ENCODE measurements at regions not wholly inside any gene's neighbourhood (a gene's known extent, or its start where the extent isn't known, plus 50 kb on each side); places are given as distances from the start of the nearest gene placed in this dataset.
"Not testable (repeated sequence)": the region's sequence is repeated elsewhere in the genome, so short reads cannot be mapped to it uniquely, and the experiment has no call there.

DNA sequence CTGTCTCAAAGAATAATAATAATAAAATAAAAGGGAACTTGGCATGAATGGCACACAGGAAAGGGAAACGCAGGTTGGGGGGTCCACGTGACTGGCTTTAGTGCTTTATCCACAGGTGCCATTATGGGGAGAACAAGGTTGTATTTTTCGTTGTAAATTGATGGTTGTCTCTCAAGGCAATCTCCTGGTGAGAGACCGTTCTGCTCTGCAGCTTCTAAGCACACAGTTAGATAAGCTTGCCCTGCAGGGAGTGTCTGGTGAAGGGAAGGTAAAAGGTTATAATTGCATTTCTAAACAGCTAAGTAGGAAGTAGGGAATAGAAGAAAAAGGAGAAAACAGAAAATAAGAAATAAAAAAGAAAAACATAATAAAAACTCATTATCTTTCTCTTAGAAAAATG lies 69.1 kb upstream of the CPSF6 start:
- ATAC-seq (ENCODE audit: low read depth) (no peak), DNase-seq (ENCODE audit: low spot score) (no peak)
- Histone ChIP-seq H3K4me3 (ENCODE audit: severe bottlenecking) (no peak overlapping the region), H3K9me3 (ENCODE audit: severe bottlenecking) (no peaks in the 10 kb centered on the region), H3K36me3 (ENCODE audit: low read depth) (no peaks in the 10 kb centered on the region), H3K27me3 (ENCODE audit: insufficient read depth, poor library complexity, severe bottlenecking) (no peaks in the 10 kb centered on the region), H3K4me1 (ENCODE audit: insufficient read depth, poor library complexity, severe bottlenecking) (no peaks in the 10 kb centered on the region), H3K27ac (ENCODE audit: poor library complexity, severe bottlenecking) (no peak overlapping the region)
- TF ChIP-seq, protein P1, sequence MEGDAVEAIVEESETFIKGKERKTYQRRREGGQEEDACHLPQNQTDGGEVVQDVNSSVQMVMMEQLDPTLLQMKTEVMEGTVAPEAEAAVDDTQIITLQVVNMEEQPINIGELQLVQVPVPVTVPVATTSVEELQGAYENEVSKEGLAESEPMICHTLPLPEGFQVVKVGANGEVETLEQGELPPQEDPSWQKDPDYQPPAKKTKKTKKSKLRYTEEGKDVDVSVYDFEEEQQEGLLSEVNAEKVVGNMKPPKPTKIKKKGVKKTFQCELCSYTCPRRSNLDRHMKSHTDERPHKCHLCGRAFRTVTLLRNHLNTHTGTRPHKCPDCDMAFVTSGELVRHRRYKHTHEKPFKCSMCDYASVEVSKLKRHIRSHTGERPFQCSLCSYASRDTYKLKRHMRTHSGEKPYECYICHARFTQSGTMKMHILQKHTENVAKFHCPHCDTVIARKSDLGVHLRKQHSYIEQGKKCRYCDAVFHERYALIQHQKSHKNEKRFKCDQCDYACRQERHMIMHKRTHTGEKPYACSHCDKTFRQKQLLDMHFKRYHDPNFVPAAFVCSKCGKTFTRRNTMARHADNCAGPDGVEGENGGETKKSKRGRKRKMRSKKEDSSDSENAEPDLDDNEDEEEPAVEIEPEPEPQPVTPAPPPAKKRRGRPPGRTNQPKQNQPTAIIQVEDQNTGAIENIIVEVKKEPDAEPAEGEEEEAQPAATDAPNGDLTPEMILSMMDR (IDR thresholded peaks at IDR 0.05; ENCODE audit: poor library complexity, severe bottlenecking): no peak

DNA sequence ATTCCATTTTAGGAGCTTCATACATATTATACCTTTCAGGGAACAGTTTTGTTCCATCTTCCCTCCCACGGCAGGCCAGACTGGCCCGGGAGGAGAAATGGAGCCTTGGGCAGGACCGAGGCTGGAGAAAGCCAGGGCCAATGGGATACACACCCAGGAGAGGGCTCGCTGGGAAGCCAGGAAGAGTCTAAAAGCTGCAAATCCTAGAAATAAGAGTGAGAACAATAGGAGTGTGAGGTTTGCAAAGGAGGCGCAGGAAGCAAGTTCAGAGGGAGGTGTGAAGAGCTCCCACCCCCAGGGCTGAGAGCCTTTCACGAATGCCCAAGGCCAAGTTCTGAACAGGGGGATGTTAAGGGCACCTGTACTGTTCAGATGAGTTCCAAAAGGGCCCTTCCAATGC lies 67.5 kb upstream of the CPSF6 start:
- H3K9me3 ChIP-seq (ENCODE audit: severe bottlenecking): no peaks in the 10 kb centered on the region
- TF ChIP-seq, protein P1 (IDR thresholded peaks at IDR 0.05; ENCODE audit: poor library complexity, severe bottlenecking): no peak
- DNase-seq (ENCODE audit: low spot score): no peak
- H3K4me1 ChIP-seq (ENCODE audit: insufficient read depth, poor library complexity, severe bottlenecking): no peaks in the 10 kb centered on the region
- no peak overlapping the region for H3K4me3 ChIP-seq (ENCODE audit: severe bottlenecking)
- H3K36me3 ChIP-seq (ENCODE audit: low read depth): no peaks in the 10 kb centered on the region
- no peak for ATAC-seq (ENCODE audit: low read depth)
- no peak overlapping the region for H3K27ac ChIP-seq (ENCODE audit: poor library complexity, severe bottlenecking)
- H3K27me3 ChIP-seq (ENCODE audit: insufficient read depth, poor library complexity, severe bottlenecking): no peaks in the 10 kb centered on the region

DNA sequence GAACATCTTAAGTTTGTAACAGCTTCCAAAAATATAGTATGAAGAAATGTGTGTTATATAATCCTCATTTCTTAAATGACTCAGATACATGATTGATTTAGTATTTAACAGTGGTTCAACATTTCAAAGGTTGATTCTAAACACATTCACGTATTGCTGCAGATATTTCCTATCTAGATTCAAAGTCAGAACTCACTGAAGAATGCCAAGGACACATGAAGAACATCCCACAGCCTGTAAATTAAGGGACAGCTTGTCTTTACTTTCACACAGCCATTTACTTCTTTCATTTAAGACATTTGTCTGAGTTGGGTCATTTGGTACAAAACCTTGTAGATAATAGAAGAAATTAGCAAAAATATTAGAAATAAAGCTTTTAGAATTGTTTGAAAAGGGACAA lies 66.9 kb upstream of the CPSF6 start:
- H3K27ac ChIP-seq (ENCODE audit: poor library complexity, severe bottlenecking): no peak overlapping the region
- TF ChIP-seq, protein P1 (IDR thresholded peaks at IDR 0.05; ENCODE audit: poor library complexity, severe bottlenecking): no peak
- no peak overlapping the region for H3K4me3 ChIP-seq (ENCODE audit: severe bottlenecking)
- H3K36me3 ChIP-seq (ENCODE audit: low read depth): no peaks in the 10 kb centered on the region
- no peaks in the 10 kb centered on the region for H3K27me3 ChIP-seq (ENCODE audit: insufficient read depth, poor library complexity, severe bottlenecking)
- no peaks in the 10 kb centered on the region for H3K4me1 ChIP-seq (ENCODE audit: insufficient read depth, poor library complexity, severe bottlenecking)
- H3K9me3 ChIP-seq (ENCODE audit: severe bottlenecking): no peaks in the 10 kb centered on the region
- DNase-seq (ENCODE audit: low spot score) (no peak), ATAC-seq (ENCODE audit: low read depth) (no peak)

DNA sequence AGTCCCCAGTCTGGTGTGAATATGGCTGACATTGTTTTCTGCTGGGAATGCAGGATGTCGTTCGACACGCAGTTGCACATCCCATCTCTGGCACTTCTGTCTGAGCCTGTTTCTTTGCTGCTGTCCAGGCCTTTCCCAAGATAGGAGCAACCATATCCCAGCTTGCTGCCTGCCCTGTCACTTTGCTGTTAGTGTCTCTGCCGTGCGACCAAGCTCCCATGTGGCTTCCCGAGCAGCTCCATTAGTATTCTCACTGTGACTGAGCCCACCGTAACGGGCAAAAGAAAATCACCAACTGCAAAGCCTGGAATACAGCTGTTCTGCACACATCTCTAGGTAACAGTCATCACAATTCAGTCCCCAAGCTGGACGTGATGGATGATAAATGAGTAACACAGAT lies 66.0 kb upstream of the CPSF6 start:
- TF ChIP-seq, protein P1 (IDR thresholded peaks at IDR 0.05; ENCODE audit: poor library complexity, severe bottlenecking): no peak
- Histone ChIP-seq H3K4me1 (ENCODE audit: insufficient read depth, poor library complexity, severe bottlenecking) (no peaks in the 10 kb centered on the region), H3K4me3 (ENCODE audit: severe bottlenecking) (no peak overlapping the region), H3K36me3 (ENCODE audit: low read depth) (no peaks in the 10 kb centered on the region), H3K27me3 (ENCODE audit: insufficient read depth, poor library complexity, severe bottlenecking) (no peaks in the 10 kb centered on the region), H3K9me3 (ENCODE audit: severe bottlenecking) (no peaks in the 10 kb centered on the region), H3K27ac (ENCODE audit: poor library complexity, severe bottlenecking) (no peak overlapping the region)
- ATAC-seq (ENCODE audit: low read depth) (no peak), DNase-seq (ENCODE audit: low spot score) (no peak)

DNA sequence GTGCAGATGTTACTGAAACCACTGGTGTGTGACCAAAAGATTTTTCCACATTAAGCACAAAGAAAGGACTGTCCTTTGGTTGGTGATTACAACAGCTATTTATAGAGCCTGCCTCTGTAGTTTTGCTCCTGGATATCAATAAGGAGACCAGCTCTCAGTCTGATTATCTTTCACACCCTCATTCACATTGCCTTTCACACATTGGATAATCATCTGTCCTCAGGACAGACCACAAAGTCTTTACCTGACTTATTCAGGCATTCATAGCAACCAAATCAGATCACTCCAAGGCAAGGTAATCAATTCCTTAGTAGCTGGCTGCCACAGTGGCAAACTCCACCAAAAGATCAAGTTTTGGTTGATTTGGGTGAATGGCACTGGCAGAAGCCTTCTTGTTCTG lies 59.6 kb upstream of the CPSF6 start:
- DNase-seq (ENCODE audit: low spot score) (no peak), ATAC-seq (ENCODE audit: low read depth) (no peak)
- Histone ChIP-seq H3K4me1 (ENCODE audit: insufficient read depth, poor library complexity, severe bottlenecking) (no peaks in the 10 kb centered on the region), H3K27me3 (ENCODE audit: insufficient read depth, poor library complexity, severe bottlenecking) (no peaks in the 10 kb centered on the region), H3K27ac (ENCODE audit: poor library complexity, severe bottlenecking) (no peak overlapping the region), H3K4me3 (ENCODE audit: severe bottlenecking) (no peak overlapping the region), H3K36me3 (ENCODE audit: low read depth) (no peaks in the 10 kb centered on the region), H3K9me3 (ENCODE audit: severe bottlenecking) (no peaks in the 10 kb centered on the region)
- TF ChIP-seq, protein P1 (IDR thresholded peaks at IDR 0.05; ENCODE audit: poor library complexity, severe bottlenecking): no peak

DNA sequence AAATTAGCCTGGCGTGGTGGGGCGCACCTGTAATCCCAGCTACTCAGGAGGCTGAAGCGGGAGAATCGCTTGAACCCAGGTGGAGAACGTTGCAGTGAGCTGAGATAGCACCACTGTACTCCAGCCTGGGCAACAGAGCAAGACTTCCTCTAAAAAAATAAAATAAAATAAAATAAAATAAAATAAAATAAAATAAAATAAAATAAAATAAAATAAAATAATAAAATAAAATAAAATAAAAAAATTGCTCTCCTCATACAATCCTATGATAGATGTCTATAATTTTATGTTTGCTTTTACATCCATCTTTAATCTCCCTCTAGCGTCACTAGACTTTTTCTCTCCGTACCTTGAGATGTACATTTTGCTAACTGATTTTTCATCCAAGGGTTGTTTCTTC lies 51.8 kb upstream of the CPSF6 start:
- not testable (repeated sequence) for H3K4me3 ChIP-seq (ENCODE audit: severe bottlenecking); H3K27me3 ChIP-seq (ENCODE audit: insufficient read depth, poor library complexity, severe bottlenecking); H3K36me3 ChIP-seq (ENCODE audit: low read depth); H3K9me3 ChIP-seq (ENCODE audit: severe bottlenecking); ATAC-seq (ENCODE audit: low read depth); DNase-seq (ENCODE audit: low spot score); H3K4me1 ChIP-seq (ENCODE audit: insufficient read depth, poor library complexity, severe bottlenecking); H3K27ac ChIP-seq (ENCODE audit: poor library complexity, severe bottlenecking)

All from RWPE2 (cell line).